Keratinocyte (primary cell): ENCODE measurements at regions not wholly inside any gene's neighbourhood (a gene's known extent, or its start where the extent isn't known, plus 50 kb on each side); places are given as distances from the start of the nearest gene placed in this dataset.

Experiments
- DNase-seq: peaks from one replicate; pipeline ENCODE4 v3.0.0-alpha.2; 2011; ENCODE audit warnings: low read depth, missing footprints, low spot score
- FAIRE-seq: peaks from 2 replicates; lab custom pipeline; 2011; peaks lifted over from hg19 to GRCh38; lab: Jason Lieb, UNC
- H2AFZ ChIP-seq: 2 replicates; pipeline ENCODE4 v1.6.0; 2012; ENCODE audit warnings: low read length, control low read depth, inconsistent platforms; ENCODE audit not compliant: control insufficient read depth
- H3K27ac ChIP-seq: 2 replicates; pipeline ENCODE4 v1.5.1; 2011; ENCODE audit warnings: low read length; ENCODE audit not compliant: control insufficient read depth, insufficient read depth
- H3K27me3 ChIP-seq: 3 replicates; pipeline ENCODE4 v1.6.0; 2011; ENCODE audit warnings: low read length; ENCODE audit not compliant: control insufficient read depth, insufficient read depth; ENCODE audit errors: extremely low read depth
- H3K36me3 ChIP-seq, 2 experiments: 2 replicates in 1 of 2; 3 replicates in 1 of 2; pipeline ENCODE4 v1.5.1; 2011; ENCODE audit warnings: low read length in 2 of 2, mild to moderate bottlenecking in 1 of 2; ENCODE audit not compliant: control insufficient read depth in 2 of 2, insufficient read depth in 2 of 2; ENCODE audit errors: extremely low read depth in 1 of 2
- H3K4me1 ChIP-seq: 3 replicates; pipeline ENCODE4 v1.5.1; 2011; ENCODE audit warnings: low read length; ENCODE audit not compliant: control insufficient read depth, insufficient read depth; ENCODE audit errors: extremely low read depth
- H3K4me2 ChIP-seq: 3 replicates; pipeline ENCODE4 v1.6.0; 2011; ENCODE audit warnings: low read depth, low read length; ENCODE audit not compliant: control insufficient read depth, insufficient read depth; ENCODE audit errors: extremely low read depth
- H3K4me3 ChIP-seq, 3 experiments: fragments of 200-600 bp in 1 of 3; sonication (generic) in 1 of 3; 2 replicates in 2 of 3; 3 replicates in 1 of 3; pipeline ENCODE4 v1.5.1; 2011 to 2016; ENCODE audit warnings: low read length in 3 of 3, mild to moderate bottlenecking in 3 of 3, control low read depth in 2 of 3, inconsistent platforms in 1 of 3, low read depth in 1 of 3, mixed read lengths in 1 of 3, mixed run types in 1 of 3, moderate library complexity in 1 of 3; ENCODE audit not compliant: control insufficient read depth in 2 of 3, insufficient read depth in 2 of 3; ENCODE audit errors: extremely low read depth in 1 of 3
- H3K79me2 ChIP-seq: 2 replicates; pipeline ENCODE4 v1.6.0; 2012; ENCODE audit warnings: low read length; ENCODE audit not compliant: control insufficient read depth, insufficient read depth
- H3K9ac ChIP-seq: 3 replicates; pipeline ENCODE4 v1.6.0; 2011; ENCODE audit warnings: low read length; ENCODE audit not compliant: control insufficient read depth, insufficient read depth; ENCODE audit errors: extremely low read depth
- H3K9me1 ChIP-seq: 3 replicates; pipeline ENCODE4 v1.6.0; 2011; ENCODE audit warnings: low read length; ENCODE audit not compliant: control insufficient read depth, insufficient read depth; ENCODE audit errors: extremely low read depth
- H3K9me3 ChIP-seq: 2 replicates; pipeline ENCODE4 v1.5.1; 2012; ENCODE audit warnings: low read depth, low read length; ENCODE audit not compliant: control insufficient read depth
- H4K20me1 ChIP-seq: 3 replicates; pipeline ENCODE4 v1.6.0; 2011; ENCODE audit warnings: low read length; ENCODE audit not compliant: control insufficient read depth, insufficient read depth; ENCODE audit errors: extremely low read depth
- EZH2 ChIP-seq: IDR thresholded peaks from one replicate; pipeline ENCODE4 v1.6.1; 2012; ENCODE audit warnings: inconsistent platforms, mild to moderate bottlenecking, low read length, moderate library complexity
- dilution Hi-C: fragments of 300-500 bp; cut with MboI; formaldehyde crosslinking; loops from one replicate; pipeline ENCODE4 v1.7.0; 2020; ENCODE audit warnings: low sequenced_read_pairs; ENCODE audit not compliant: extremely low pct_ligation_motif_present
- TF ChIP-seq, protein P1 (sequence below), 3 experiments: IDR thresholded peaks in 1 of 3; conservative IDR thresholded peaks in 1 of 3; optimal IDR thresholded peaks in 1 of 3; 2 replicates in 2 of 3; 3 replicates in 1 of 3; pipeline versions ENCODE3 to v1.5.1; 2011; ENCODE audit warnings: low read length in 3 of 3, mild to moderate bottlenecking in 3 of 3, moderate library complexity in 2 of 3, control low read depth in 1 of 3, inconsistent platforms in 1 of 3; ENCODE audit not compliant: insufficient read depth in 2 of 3; ENCODE audit errors: extremely low read depth in 1 of 3

DNA sequence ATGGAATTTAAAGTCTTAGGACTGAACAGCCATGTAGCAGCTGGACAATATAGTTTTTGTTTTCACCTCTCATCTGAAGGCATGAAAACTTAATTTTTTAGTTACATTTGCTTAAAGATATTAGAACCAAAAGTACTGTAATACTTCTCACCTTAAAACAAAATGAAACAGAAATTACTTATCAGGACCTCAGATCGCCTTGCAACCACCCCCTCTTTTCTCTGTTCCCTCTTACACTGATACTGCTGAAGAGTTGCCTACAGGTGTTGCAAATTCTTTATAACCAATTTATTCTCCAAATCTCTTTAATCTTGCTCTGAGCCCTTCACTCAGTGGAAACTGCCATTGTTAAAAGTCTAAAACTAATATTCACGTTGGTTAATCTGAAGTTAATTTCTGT is 145.0 kb downstream of the SPCS3 start:
- TF ChIP-seq, protein P1, sequence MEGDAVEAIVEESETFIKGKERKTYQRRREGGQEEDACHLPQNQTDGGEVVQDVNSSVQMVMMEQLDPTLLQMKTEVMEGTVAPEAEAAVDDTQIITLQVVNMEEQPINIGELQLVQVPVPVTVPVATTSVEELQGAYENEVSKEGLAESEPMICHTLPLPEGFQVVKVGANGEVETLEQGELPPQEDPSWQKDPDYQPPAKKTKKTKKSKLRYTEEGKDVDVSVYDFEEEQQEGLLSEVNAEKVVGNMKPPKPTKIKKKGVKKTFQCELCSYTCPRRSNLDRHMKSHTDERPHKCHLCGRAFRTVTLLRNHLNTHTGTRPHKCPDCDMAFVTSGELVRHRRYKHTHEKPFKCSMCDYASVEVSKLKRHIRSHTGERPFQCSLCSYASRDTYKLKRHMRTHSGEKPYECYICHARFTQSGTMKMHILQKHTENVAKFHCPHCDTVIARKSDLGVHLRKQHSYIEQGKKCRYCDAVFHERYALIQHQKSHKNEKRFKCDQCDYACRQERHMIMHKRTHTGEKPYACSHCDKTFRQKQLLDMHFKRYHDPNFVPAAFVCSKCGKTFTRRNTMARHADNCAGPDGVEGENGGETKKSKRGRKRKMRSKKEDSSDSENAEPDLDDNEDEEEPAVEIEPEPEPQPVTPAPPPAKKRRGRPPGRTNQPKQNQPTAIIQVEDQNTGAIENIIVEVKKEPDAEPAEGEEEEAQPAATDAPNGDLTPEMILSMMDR (optimal IDR thresholded peaks at IDR 0.05 in 1 of 3, IDR thresholded peaks at IDR 0.05 in 1 of 3, conservative IDR thresholded peaks at IDR 0.05 in 1 of 3; ENCODE audit: extremely low read depth in 1 of 3, insufficient read depth in 2 of 3, low read length in 3 of 3), result no peak
- TF ChIP-seq EZH2, result no peak
- H2AFZ ChIP-seq, result no peak overlapping the region
- DNase-seq, result no peak

DNA sequence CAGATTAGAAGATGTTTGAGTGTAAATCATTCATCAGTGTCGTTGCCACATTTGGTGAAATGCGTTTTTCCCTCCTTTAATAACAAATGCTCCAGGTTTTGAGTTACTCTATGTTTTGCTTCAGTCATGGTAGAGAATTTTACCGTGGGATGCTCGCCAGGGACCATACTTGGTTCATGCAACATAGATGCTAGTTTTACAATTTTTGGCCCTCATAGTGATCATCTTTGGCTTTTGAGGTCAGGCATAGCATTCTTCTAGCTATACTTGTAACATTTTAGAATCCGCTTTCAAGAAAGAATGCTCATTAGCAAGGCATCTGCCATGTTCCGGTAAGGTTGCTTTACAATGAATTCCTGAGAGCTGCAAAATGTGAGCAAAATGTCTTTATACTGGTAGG is 147.2 kb downstream of the SPCS3 start:
- H3K4me1 ChIP-seq, result no peaks in the 10 kb centered on the region
- H3K9ac ChIP-seq, result no peak overlapping the region
- H2AFZ ChIP-seq, result no peak overlapping the region
- dilution Hi-C loops, result no loop called here
- no peaks in the 10 kb centered on the region for H4K20me1 ChIP-seq
- H3K4me3 ChIP-seq, result no peak overlapping the region
- H3K79me2 ChIP-seq, result no peaks in the 10 kb centered on the region
- TF ChIP-seq EZH2, result no peak
- TF ChIP-seq, protein P1 (optimal IDR thresholded peaks at IDR 0.05 in 1 of 3, IDR thresholded peaks at IDR 0.05 in 1 of 3, conservative IDR thresholded peaks at IDR 0.05 in 1 of 3; ENCODE audit: extremely low read depth in 1 of 3, insufficient read depth in 2 of 3, low read length in 3 of 3), result no peak
- H3K36me3 ChIP-seq, result no peaks in the 10 kb centered on the region
- no peak overlapping the region for H3K27ac ChIP-seq
- no peaks in the 10 kb centered on the region for H3K9me3 ChIP-seq
- no peak overlapping the region for H3K4me2 ChIP-seq
- DNase-seq (no peak), FAIRE-seq (no peak)
- H3K27me3 ChIP-seq, result no peaks in the 10 kb centered on the region
- no peaks in the 10 kb centered on the region for H3K9me1 ChIP-seq

More for the DNA sequence above, 145.0 kb downstream of the SPCS3 start:
- Histone ChIP-seq H3K79me2 (no peaks in the 10 kb centered on the region), H3K27ac (no peak overlapping the region), H3K9me3 (no peaks in the 10 kb centered on the region), H3K9ac (no peak overlapping the region), H3K9me1 (no peaks in the 10 kb centered on the region), H3K4me1 (no peaks in the 10 kb centered on the region), H3K27me3 (no peaks in the 10 kb centered on the region), H3K4me2 (no peak overlapping the region), H3K4me3 (no peak overlapping the region), H4K20me1 (no peaks in the 10 kb centered on the region), H3K36me3 (no peaks in the 10 kb centered on the region)
- no peak for FAIRE-seq
- dilution Hi-C loops, result no loop called here
